Left forelimb (tissue), 1 donor: ENCODE measurements at regions not wholly inside any gene's neighbourhood (a gene's known extent, or its start where the extent isn't known, plus 50 kb on each side); places are given as distances from the start of the nearest gene placed in this dataset.
A peak's percentile ranks its signal among the peaks of the same experiment; 100 is the strongest.

ENCODE experiments used
- DNase-seq: peaks from one replicate; pipeline ENCODE4 v3.0.0-alpha.2; 2018; ENCODE audit warnings: low spot score

DNA sequence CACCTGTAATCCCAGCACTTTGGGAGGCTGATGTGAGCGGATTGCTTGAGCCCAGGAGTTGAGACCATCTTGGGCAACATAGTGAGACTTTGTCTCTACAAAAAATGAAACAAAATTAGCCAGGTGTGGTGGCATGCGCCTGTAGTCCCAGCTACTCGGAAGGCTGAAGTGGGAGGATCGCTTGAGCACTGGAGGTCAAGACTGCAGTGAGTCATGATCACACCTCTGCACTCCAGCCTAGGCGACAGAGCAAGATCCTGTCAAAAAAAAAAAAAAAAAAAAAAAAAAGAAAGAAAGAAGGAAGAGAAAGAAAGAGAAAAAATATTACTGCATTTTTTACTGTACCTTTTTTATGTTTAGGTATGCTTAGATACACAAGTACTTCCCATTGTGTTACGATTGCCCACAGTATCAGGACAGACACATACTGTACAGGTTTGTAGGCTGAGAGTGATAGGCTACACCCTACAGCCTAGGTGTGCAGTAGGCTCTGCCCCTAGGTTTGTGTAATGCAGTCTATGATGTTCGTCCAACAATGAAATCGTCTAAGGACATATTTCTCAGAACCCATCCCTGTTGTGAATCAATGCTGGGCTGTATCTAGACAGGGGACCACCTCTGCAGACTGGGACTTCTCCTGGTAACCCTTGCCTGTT is 160.4 kb upstream of the PWP1 start:
- DNase-seq, result no peak

DNA sequence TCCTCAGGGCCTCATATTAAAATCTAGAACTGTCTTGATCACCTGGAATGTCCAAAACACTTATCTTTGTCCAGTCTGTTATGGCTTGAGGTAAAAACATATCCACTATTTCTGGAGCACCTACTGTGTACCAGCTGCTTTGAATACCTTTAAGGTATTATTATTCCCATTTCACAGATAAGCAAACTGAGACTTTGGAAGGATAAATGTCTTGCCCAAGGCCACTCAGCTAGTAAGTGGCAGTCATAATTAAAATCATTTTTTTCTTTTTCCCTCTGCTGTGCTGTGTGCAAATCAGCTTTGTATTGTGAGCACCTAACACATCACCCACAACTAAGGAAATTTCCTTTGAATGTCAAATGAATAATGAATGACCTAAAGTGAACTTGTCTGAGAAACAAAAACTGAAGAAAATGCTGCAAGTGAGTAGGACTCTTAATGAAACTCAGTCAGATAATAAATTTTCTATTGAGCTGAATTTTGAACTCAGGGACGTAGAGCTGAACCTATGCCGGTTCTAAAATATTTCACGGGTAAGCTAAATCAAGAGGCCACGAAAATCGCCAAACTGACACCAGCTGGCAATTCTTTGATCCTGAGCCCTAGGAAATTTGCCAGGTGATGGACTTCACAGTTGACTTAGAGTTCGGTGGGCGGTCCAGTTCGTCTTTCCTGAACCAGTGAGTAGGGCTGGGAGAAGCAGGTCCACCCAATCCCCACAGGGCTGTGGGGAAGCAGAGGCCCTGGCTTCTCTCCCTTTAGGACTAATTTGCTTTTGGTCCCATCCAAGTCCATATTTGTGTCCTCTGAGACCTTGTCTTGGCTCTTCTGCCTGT is 159.7 kb upstream of the PWP1 start:
- no peak for DNase-seq

DNA sequence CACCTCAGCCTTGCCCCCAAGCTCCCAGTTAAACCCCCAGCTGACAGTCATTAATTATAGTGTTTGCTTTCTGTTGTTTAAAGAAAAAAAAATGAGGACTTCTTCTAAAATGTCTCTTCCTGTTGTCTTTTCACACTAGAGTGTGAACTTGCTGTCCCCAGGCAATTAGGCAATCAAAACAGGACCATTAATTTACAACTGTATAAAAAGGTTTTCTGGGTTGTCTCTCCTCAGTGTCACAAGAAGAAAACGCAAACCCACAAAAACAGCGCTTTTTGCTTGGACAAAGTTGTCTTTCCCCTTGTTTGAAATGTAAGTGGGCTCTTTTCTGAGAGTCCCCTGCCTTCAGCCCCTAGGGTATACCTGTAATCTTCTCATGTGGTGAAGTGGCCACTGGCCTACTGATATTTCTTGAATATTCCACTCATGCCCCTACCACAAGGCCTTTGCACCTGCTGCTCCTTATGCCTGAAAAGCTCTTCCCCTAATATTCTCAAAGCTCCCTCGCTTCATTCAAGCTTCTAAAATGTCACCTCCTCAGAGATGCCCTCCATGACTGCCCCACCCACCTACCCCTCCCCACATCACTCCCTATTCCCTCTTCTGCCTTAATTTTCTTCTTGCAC is 158.9 kb upstream of the PWP1 start:
- no peak for DNase-seq

DNA sequence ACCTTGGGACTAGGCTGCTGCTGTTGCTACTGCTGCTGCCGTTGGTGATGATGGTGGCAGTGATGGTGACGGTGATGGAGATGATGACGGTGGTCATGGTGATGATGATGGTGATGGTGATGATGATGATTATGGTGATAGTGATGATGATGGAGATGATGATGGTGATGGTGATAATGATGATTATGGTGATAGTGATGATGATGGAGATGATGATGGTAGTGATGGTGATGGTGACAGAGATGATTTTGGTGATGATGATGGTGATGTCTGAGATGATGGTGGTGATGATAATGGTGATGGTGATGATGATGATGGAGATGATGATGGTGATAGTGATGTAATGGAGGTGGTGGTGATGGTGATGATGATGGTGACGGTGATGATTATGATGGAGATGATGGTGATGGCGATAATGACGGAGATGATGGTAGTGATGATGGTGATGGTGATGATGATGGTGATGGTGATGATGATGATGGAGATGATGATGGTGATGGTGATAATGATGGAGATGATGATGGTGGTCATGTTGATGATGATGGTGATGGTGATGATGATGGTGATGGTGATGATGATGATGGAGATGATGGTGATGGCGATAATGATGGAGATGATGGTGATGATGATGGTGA is 156.8 kb upstream of the PWP1 start:
- DNase-seq, result no peak

DNA sequence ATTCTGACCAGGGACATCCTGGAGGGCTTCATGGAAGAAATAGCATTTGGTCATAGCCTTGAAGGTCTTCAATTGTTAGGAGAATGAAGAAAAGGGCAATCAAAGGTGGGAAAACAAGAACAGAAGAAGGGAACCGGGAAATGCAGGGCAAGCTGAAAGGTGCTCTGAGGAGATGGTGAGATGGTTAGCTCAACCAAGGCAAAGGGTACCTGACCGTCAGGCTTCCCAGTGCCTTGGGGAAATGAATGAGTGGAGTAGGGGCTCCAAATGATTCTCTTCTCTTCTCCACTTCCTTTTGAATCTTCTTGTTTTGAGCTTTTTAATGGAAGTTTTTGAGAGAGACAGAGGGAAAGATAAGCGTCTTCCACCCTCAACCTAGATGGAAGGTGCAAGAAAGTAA is 155.6 kb upstream of the PWP1 start:
- no peak for DNase-seq

DNA sequence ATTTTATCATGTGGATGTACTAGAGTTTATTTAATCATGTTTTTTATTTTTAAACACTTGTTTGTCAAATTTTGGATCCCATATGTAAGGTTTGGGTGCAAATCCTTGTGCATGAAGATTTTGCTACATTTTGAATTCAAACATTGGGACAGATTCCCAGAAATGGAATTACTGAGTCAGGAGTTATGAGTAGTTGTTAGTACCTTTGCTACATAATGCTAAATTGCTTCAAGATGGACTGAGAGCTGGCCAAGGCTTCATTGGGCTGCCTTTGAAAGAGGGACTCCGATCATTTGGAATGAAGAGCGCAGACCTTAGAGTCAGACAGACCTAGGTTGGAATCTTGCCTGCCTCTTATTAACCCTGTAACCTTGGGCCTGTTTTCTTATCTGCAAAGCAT is 154.9 kb upstream of the PWP1 start:
- DNase-seq, result no peak

DNA sequence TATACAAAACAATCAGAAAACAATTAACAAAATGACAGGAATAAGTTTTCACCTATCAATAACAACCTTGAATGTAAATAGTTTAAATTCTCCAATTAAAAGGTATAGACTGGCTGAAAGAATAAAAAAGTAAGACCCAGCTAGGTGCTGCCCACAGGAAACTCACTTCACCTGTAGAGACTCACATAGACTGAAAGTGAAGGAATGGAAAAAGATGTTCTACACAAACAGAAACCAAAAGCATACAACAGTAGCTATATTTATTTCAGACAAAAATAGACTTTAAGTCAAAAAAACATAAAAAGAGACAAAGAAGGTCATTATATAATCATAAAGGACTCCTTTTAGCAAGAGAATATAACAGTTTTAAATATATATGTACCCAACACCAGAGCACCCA is 152.4 kb upstream of the PWP1 start:
- DNase-seq, result no peak

DNA sequence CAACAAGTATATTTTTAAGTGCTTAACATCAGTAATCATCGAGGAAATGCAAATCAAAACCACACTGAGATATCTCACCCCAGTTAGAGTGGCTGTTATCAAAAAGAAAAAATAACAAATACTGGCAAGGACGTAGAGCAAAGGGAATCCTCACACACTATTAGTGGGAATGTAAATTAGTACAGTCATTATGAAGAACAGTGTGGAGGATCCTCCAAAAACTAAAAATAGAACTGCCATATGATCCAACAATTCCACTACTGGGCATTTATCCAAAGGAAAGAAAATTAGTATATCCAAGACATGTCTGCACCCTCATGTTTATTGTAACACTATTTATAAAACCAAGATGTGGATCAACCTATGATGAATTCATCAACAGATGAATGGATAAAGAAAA is 149.0 kb upstream of the PWP1 start:
- no peak for DNase-seq

DNA sequence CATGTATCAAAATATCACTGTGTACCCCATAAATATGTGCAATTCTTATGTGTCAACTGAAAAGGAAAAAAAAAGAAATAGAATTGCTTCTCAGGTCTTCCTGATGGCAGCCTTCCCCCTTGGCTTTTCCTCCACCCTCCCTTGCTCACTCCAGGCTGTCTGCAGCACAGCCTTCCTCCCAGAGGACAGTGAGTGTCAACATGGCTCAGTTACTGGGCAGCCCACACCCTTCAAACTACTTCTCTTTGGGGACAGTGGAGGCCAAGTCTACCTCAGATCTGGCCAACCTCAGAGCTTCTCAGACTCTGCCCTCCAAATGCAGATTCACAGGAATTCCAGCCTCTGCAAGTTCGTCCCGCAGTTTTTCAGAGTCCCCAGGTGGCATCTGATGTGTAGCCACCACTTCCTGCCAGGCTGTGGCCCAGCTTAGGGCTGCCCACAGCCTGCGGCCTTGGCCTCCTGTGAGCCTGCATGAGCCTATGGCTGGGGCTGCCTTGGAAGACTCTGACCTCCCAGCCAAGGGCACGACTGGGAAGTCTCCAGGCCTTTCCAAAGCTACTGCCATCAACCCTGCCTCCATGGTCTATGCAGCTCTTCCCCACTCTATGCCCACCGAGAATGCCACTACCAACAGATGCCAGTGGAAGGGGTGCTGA is 148.0 kb upstream of the PWP1 start:
- no peak for DNase-seq

DNA sequence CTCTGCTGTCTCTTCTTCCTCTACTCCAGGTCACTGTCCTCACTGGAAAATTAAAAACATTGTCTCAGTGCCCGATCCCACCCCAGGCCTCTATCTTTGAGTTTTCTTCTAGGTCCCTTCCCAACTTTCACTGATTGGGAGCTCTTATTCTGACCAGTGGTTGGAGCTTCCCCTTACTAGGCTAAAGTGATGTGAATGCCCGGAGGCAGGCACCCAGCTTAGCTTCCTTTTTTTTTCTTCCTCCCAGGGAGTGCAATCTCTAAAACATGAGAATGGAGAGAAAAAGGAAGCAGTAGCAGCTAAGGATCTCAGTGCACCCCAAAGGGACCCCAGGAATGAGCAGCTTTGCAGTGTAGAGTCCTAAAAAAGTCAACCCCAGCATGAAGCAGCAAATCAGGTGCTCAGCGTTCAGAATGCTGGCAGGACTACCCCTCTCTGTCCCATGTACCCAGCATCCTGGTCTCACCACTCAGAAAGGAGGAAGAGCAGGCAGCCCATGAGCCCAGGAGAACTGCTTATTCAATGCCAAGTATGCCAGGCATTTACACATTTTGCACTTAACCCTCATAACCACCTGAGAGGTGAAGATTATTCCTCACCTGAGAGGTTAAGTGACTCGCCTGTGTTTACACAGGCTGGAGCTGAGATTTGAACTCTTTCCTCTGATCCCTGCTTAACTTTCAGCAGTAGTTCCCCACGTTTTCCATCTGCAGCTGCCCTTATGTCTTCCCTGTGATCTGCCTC is 146.2 kb upstream of the PWP1 start:
- DNase-seq, result no peak

DNA sequence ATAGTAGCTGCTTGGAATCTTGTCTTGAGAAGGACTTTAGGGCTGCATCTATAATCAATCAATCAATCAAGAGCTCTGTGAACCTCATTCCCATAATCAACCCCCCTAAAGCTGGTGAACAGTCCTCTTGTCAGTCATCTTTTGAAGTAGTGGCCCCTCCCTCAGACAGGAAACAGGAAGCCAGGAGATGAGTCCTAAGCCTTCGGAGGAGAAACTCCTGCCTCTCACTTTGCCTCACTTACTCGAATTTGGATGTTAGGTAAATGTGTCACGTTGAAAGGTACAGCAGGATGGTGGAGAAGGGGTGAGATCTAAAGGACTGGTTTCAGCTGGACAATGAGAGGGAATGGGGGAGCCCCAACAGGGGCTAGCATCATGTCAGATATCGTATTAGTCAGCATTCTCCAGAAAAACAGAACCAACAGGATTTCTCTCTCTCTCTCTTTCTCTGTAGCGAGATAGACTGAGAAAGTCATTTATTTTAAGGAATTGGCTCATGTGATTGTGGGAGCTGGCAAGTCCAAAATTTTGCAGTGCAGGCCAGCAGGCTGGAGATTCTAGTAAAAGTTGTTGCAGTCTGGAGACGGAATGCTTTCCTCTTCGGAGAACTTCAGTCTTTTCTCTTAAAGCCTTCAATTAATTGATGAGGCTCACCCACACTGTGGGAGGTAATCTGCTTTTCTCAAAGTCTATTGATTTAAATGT is 144.4 kb upstream of the PWP1 start:
- no peak for DNase-seq

DNA sequence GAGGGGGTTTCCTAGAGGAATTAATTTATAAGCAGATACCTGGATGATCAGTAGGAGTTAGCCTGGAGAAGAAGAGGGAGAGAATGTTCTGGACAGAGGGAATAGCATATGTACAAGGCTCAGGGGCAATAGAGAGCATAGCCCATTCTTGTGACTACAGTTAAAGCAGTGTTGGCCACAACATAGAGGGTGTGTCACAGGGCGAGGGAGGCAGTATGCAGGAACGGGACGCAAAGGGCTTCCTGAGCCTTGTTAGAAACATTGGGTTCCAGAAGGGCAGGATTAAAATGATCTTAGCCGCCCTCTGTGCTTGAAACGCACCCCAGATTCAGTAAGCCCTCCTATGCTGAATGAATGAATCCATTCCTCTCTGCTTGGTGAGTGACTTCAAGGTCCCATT is 142.2 kb upstream of the PWP1 start:
- DNase-seq, result no peak

DNA sequence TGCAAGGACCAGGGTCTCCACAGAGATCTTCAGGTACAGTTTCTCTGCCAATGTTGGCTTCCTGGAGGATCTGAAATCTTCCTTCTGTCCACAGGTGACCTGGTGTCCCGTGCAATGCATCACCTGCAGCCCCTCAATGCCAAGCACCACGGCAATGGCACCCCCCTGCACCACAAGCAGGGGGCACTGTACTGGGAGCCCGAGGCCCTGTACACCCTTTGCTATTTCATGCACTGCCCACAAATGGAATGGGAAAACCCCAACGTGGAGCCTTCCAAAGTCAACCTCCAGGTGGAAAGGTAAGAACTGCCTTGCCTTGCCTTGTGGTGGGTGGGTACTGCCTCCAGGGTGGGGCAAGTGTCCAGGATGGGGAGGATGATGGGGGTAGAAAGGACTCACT is 141.8 kb upstream of the PWP1 start:
- no peak for DNase-seq

DNA sequence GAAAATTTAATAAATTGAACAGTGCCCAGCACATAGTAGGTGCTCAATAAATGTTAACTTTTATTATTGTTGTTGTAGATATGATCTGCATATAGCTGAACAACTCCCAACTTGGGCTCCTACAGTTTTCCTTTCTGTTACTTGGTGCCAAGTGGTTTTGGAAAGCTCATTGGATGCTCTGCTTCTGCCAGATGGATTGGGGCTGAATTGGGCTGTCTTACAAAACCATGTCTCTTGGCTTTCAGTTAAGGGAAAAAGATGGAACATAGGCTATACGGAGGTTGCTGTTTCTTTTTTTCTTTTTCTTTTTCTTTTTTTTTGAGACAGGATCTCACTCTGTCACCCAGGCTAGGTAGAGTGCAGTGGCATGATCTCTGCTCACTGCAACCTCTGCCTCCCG is 140.7 kb upstream of the PWP1 start:
- no peak for DNase-seq

DNA sequence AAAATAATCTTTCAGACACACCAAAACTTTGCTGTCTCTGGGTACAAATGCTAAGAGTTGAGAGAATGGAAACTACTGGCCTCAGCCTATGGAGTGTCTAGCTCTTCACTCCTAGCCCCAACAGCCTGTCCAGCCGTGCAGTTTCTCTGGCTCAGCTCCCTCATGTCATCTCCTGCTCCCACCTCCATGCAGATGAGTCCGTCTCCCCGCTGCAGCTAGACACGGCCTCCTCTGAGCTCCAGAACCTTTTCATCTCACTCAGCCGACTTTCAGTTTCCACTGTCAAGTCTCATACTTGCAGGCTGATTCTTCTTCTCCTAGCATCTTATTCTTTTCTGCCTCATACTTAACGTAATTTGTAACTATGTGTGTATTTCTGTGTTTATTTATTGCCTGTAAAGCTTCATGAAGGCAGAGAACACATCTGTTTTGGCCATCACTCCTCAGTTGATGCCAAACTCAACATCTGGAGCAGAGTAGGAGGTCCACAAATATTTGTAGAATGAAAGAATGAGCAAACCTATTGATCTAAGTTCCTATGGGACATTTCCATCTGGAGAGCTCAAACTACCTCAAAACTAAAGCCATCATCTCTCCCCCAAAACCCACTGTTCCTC is 139.8 kb upstream of the PWP1 start:
- DNase-seq, result peak; percentile 72

DNA sequence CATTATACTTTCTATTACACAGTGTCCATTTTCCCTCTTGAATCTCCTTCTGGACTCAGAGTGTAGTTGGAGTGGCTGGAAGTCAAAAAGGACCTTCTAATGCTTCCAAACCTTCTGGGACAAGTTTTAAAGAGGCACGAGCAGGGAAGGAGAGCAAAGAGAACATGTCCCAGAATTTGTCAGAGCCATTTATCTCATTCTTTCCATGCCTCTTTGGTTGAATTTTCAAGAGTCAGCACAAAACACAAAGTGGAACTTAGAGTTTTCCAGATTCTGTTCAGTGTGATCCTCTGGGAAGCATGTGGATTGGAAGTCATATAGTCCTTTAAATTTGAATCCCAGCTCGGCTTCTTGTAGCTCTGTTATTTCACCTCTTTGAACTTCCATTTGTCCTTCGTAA is 138.2 kb upstream of the PWP1 start:
- no peak for DNase-seq

DNA sequence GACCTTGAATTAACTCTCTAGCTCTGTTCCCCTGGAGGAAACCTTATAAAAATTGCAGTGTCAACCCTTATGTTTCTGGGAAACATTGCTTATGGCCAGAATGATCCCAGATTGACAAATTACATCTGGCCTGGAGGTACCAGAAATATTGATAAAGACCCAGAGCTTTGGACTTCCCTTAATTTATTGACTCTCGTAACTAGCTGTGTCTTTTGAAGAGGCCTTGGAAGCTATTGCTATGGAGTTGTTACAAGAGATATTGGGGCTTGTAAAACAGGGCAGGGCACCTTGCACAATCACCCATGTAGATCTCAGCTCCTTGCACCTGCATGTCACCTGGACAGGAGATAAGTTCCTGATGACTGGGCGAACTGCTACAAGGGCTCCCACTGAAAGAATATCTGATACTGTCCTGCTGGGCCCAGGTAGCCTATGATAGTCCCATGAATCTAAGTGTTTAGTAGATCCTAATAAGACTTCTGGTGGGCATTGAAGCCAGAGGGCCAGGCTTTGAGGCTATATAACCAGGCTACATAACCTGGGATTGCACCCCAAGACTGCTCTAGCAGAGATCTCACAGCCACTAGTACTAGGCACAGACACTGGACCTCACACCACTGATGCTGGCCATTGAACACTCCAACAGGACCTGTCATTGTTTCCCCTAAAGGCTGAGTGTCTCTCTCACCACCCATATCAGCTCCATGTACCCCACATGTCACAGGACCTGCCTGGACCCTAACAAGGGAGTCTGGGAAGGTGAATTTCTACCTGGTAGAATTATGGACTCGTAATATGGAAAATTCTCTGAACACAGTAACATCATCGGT is 135.7 kb upstream of the PWP1 start:
- DNase-seq, result no peak

DNA sequence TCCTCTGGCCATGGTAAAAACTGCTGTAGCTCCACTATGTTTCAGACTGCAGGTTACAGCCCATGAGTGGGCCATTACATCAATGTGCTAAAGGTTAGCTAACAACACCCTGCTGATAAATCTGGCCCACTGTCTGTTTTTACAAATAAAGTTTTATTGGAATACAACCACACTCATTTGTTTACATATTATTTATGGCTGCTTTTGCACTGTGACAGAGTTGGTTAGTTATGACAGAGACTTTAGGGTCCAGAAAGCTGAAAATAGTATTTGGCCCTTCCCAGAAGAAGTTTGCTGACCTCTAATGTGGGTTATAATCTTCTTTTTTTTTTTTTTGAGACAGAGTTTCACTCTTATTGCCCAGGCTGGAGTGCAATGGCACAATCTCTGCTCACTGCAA is 134.2 kb upstream of the PWP1 start:
- DNase-seq, result no peak

DNA sequence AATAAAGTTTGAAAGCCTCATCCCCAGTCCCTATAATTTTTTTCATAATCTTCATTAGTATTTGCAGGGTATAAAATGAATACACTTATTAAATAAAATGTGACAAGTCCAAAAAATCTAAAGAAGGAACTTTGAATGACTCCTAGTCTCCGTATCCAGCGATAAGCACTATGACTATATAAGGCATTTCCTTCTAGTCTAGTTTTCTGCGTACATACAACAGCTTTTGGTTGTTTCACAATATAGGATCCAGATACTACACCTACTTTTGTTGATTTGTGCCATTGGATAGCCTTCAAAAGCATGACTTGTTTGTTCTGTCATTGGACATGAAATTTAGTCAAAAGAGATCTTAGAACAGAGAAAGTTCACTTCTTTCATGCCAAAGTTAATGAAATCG is 133.3 kb upstream of the PWP1 start:
- no peak for DNase-seq
